HG03103 (cell line): ENCODE measurements at regions not wholly inside any gene's neighbourhood (a gene's known extent, or its start where the extent isn't known, plus 50 kb on each side); places are given as distances from the start of the nearest gene placed in this dataset.
"Not testable (repeated sequence)": the region's sequence is repeated elsewhere in the genome, so short reads cannot be mapped to it uniquely, and the experiment has no call there.

Experiments
- ATAC-seq: cut with Tn5 transposase; IDR thresholded peaks from one replicate; pipeline ENCODE4 v1.9.1; 2021; ENCODE audit warnings: low read depth; ENCODE audit not compliant: unreplicated experiment

DNA sequence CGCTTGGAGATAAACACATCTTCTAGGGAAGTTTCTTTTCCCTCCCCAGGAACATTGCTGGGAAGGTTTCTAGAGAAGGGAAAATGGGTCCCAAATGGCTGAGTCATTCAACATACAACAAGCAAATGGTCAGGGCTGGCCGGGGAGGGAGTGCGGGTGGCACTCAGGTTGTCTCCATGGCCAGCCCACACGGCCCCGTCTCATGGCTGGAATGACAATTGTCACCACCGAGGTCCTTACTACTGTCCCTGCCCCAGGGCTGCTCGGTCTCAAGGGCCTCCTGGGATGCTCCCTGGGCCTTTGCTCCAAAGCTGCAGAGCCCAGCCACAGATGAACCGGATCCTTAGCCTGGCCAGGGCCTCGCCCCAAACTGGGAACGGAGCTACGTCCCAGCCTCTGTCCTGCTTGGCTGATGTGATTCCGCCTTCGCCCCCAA lies 121.9 kb downstream of the FGF18 start:
- ATAC-seq: no peak

- ATAC-seq: no peak
These were observed 123.2 kb downstream of the FGF18 start for GRCh38 chr5:171542525-171543140.

- ATAC-seq: no peak
These were observed 123.8 kb downstream of the FGF18 start for GRCh38 chr5:171543148-171543815.

DNA sequence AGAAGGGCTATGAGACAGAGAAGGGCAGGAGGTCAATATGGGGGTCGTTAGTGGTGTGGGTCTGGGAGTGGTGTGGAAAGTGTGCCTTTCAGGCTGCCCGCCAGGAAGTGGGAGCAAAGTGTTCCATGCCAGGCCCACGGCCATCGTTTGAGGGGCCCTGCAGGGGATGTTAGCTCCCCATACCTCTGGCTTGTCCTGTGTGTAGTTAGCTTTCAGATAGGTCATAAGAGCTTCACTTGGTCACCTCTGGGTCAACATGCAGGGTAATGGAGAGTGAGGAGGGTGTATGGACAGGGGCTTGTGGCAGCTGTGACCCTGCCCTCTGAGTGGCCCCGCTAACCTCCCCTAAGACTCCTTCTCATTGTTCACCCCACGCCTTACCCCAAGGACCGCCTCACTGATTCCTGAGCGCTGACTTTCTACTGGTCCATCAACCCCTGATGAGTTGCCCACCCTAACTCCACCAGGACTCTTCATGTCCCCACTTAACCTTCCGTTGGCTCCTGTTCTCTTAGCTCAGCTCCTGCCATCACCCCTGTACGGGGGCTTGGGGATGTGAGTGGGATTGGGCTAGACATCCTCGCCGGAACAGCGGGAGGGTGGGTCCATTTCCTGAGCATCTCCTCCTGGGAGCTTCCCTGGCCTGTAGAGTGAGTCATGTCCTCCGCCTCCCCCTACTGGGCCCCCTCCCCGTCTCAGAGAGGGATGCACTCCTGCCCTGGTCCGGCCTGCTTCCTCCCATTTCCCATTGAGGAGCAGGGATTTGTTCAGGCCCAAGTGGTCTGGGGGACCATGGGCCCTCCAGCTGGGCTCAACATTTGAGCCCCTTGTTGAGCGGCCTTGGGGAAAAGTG lies 125.7 kb downstream of the FGF18 start:
- ATAC-seq: no peak

DNA sequence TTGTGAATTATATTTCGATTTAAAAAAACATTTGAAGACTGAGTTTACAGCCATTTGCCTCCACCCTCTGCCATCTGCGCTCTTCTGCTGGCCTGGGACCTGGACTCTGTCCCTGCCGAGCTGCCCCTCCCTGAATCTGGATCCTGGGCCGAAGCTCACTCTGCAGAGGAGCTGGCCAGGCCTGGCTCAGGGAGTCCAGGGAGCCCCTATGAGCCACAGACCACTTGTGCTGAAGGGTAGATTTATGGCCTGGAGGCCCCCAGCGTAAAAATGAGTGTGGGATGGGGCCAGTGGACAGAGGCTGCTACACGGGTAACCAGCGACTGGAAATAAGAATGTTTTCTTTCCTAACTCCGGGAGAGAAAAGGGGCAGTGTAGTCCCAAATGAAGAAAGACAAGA lies 129.8 kb downstream of the FGF18 start:
- ATAC-seq: no peak

GRCh38 chr5:171553817-171554216 lies 134.4 kb downstream of the FGF18 start:
- not testable (repeated sequence) for ATAC-seq

GRCh38 chr5:171555160-171555559 lies 135.7 kb downstream of the FGF18 start:
- no peak for ATAC-seq

- no peak for ATAC-seq
These were observed 143.4 kb downstream of the FGF18 start for GRCh38 chr5:171562822-171563221.

GRCh38 chr5:171568389-171568788 lies 148.9 kb downstream of the FGF18 start:
- ATAC-seq: no peak

- no peak for ATAC-seq
These were observed 149.7 kb downstream of the FGF18 start for GRCh38 chr5:171569065-171569712.

GRCh38 chr5:171570244-171570825 lies 150.9 kb downstream of the FGF18 start:
- no peak for ATAC-seq

GRCh38 chr5:171571663-171572062 lies 152.2 kb downstream of the FGF18 start:
- no peak for ATAC-seq

GRCh38 chr5:171573021-171573420 lies 153.6 kb downstream of the FGF18 start:
- no peak for ATAC-seq

- ATAC-seq: no peak
These were observed 154.2 kb downstream of the FGF18 start for GRCh38 chr5:171573451-171574225.

GRCh38 chr5:171574376-171574775 lies 154.9 kb downstream of the FGF18 start:
- no peak for ATAC-seq

GRCh38 chr5:171575386-171575785 lies 155.9 kb downstream of the FGF18 start:
- ATAC-seq: no peak

GRCh38 chr5:171575808-171576207 lies 156.4 kb downstream of the FGF18 start:
- no peak for ATAC-seq

GRCh38 chr5:171577042-171577758 lies 157.8 kb downstream of the FGF18 start:
- ATAC-seq: no peak
